ENCODE measurements at regions not wholly inside any gene's neighbourhood (a gene's known extent, or its start where the extent isn't known, plus 50 kb on each side); places are given as distances from the start of the nearest gene placed in this dataset.

- Histone ChIP-seq H3K27ac (no peak overlapping the region), H3K9me3 (peaks cover 0 to 2% of the 10 kb centered on the region in 2 donors), H3K4me1 (no peaks in the 10 kb centered on the region), H3K27me3 (no peaks in the 10 kb centered on the region), H3K4me3 (no peak overlapping the region), H3K36me3 (no peaks in the 10 kb centered on the region)
- intact Hi-C loops (cut with DNase I): no loop called here
- no peak for DNase-seq
- no peak for ATAC-seq
- no peak for TF ChIP-seq CTCF (IDR thresholded peaks at IDR 0.05)
Observed at GRCh38 chr7:137165241-137165640, 178.3 kb downstream of the PTN start.

GRCh38 chr7:137164251-137164650 lies 179.3 kb downstream of the PTN start:
- Histone ChIP-seq H3K27me3 (no peaks in the 10 kb centered on the region), H3K27ac (no peak overlapping the region), H3K4me1 (no peaks in the 10 kb centered on the region), H3K4me3 (no peak overlapping the region), H3K36me3 (no peaks in the 10 kb centered on the region), H3K9me3 (peaks cover 0 to 2% of the 10 kb centered on the region in 2 donors)
- intact Hi-C loops (cut with DNase I): no loop called here
- ATAC-seq (no peak), DNase-seq (peak in 1 of 4 donors; percentile 67)
- no peak for TF ChIP-seq CTCF (IDR thresholded peaks at IDR 0.05)

GRCh38 chr7:137160236-137160635 lies 183.3 kb downstream of the PTN start:
- ATAC-seq (no peak), DNase-seq (no peak)
- H3K4me3 ChIP-seq: no peak overlapping the region
- no peaks in the 10 kb centered on the region for H3K36me3 ChIP-seq
- H3K4me1 ChIP-seq: no peaks in the 10 kb centered on the region
- no peak overlapping the region for H3K27ac ChIP-seq
- intact Hi-C loops (cut with DNase I): no loop called here
- no peaks in the 10 kb centered on the region for H3K27me3 ChIP-seq
- TF ChIP-seq CTCF (IDR thresholded peaks at IDR 0.05): no peak
- peaks cover 0 to 7% of the 10 kb centered on the region in 2 donors for H3K9me3 ChIP-seq

- ATAC-seq (no peak), DNase-seq (no peak)
- no peak overlapping the region for H3K27ac ChIP-seq
- no peaks in the 10 kb centered on the region for H3K4me1 ChIP-seq
- intact Hi-C loops (cut with DNase I): no loop called here
- peaks cover 0 to 5% of the 10 kb centered on the region in 2 donors for H3K9me3 ChIP-seq
- H3K36me3 ChIP-seq: no peaks in the 10 kb centered on the region
- TF ChIP-seq CTCF (IDR thresholded peaks at IDR 0.05): no peak
- no peak overlapping the region for H3K4me3 ChIP-seq
- no peaks in the 10 kb centered on the region for H3K27me3 ChIP-seq
Observed at GRCh38 chr7:137157256-137157655, 186.3 kb downstream of the PTN start.

- ATAC-seq (no peak), DNase-seq (no peak)
- Histone ChIP-seq H3K36me3 (no peaks in the 10 kb centered on the region), H3K27me3 (no peaks in the 10 kb centered on the region), H3K4me3 (no peak overlapping the region), H3K9me3 (peaks cover 0 to under 1% of the 10 kb centered on the region in 2 donors), H3K4me1 (no peaks in the 10 kb centered on the region), H3K27ac (no peak overlapping the region)
- intact Hi-C loops (cut with DNase I): no loop called here
- TF ChIP-seq CTCF (IDR thresholded peaks at IDR 0.05): no peak
Observed at GRCh38 chr7:137151690-137152052, 191.9 kb downstream of the PTN start.

Data from left lung (tissue), 4 donors.